C4-2B (cell line): ENCODE measurements at regions not wholly inside any gene's neighbourhood (a gene's known extent, or its start where the extent isn't known, plus 50 kb on each side); places are given as distances from the start of the nearest gene placed in this dataset.

Source experiments
- ZFX ChIP-seq: fragments of 450-650 bp; IDR thresholded peaks from 2 replicates; pipeline ENCODE4 v1.6.1; 2017
- TF ChIP-seq, protein P1 (sequence below): fragments of 450-650 bp; conservative IDR thresholded peaks from 2 replicates; pipeline ENCODE4 v1.5.1; 2017; ENCODE audit warnings: mild to moderate bottlenecking

GRCh38 chr17:5883775-5884665, 186.2 kb upstream of the WSCD1 start:
- TF ChIP-seq, protein P1, sequence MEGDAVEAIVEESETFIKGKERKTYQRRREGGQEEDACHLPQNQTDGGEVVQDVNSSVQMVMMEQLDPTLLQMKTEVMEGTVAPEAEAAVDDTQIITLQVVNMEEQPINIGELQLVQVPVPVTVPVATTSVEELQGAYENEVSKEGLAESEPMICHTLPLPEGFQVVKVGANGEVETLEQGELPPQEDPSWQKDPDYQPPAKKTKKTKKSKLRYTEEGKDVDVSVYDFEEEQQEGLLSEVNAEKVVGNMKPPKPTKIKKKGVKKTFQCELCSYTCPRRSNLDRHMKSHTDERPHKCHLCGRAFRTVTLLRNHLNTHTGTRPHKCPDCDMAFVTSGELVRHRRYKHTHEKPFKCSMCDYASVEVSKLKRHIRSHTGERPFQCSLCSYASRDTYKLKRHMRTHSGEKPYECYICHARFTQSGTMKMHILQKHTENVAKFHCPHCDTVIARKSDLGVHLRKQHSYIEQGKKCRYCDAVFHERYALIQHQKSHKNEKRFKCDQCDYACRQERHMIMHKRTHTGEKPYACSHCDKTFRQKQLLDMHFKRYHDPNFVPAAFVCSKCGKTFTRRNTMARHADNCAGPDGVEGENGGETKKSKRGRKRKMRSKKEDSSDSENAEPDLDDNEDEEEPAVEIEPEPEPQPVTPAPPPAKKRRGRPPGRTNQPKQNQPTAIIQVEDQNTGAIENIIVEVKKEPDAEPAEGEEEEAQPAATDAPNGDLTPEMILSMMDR = no peak
- TF ChIP-seq ZFX = no peak
